ENCODE measurements at regions not wholly inside any gene's neighbourhood (a gene's known extent, or its start where the extent isn't known, plus 50 kb on each side); places are given as distances from the start of the nearest gene placed in this dataset.

DNA sequence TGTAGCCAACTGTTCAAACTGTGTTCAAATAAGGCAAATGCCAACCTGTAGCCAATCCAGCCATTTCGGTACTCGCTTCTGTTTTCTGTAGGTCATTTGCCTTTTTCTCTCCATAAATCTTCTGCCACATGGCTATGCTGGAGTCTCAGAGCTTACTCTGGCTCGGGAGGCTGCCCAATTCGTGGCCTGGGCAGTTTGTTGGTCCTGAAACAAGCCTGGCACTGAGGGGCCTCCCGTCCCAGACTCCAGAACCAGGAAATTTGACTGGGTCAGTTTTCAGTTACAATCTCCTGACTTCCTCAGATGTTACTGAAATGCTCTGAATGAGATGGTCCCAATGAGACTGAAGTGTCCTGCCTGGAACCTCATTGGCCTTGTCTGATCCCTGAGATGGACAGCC is 120.8 kb upstream of the NPAS2 start:
- FAIRE-seq: no peak
- TF ChIP-seq, protein P1, sequence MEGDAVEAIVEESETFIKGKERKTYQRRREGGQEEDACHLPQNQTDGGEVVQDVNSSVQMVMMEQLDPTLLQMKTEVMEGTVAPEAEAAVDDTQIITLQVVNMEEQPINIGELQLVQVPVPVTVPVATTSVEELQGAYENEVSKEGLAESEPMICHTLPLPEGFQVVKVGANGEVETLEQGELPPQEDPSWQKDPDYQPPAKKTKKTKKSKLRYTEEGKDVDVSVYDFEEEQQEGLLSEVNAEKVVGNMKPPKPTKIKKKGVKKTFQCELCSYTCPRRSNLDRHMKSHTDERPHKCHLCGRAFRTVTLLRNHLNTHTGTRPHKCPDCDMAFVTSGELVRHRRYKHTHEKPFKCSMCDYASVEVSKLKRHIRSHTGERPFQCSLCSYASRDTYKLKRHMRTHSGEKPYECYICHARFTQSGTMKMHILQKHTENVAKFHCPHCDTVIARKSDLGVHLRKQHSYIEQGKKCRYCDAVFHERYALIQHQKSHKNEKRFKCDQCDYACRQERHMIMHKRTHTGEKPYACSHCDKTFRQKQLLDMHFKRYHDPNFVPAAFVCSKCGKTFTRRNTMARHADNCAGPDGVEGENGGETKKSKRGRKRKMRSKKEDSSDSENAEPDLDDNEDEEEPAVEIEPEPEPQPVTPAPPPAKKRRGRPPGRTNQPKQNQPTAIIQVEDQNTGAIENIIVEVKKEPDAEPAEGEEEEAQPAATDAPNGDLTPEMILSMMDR (IDR thresholded peaks at IDR 0.05; ENCODE audit: insufficient read depth, missing control alignments): no peak
- no peak for DNase-seq (ENCODE audit: insufficient read length, low spot score)

DNA sequence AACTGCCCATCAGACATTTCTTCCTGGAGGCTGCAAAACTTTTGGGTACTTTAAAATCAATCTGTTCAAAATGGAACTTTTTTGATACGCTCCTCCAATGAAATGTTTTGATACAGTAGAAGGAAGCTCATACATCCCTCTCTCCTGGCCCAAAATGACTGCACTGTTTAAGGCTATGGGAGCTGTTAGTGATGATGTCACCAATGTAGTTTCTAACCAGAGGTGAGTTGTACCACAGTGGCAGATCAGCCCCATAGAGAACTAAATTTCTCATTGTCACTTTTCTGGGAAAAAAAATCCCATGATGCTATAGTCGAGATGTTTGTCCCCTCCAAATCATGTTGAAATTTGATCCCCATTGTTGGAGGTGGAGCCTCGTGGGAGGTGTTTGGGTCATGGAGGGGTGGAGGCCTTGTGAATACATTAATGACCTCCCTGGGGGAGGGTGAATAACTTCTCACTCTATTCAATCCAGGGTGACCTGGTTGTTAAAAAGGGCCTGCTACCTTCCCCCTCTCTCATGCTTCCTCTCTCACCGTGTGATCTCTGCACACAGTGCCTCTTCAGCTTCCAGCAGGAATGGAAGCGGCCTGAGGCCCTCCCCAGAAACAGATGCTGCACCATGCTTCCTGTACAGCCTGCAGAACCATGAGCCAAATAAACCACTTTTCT is 117.4 kb upstream of the NPAS2 start:
- FAIRE-seq (no peak), DNase-seq (ENCODE audit: insufficient read length, low spot score) (no peak)
- TF ChIP-seq, protein P1 (IDR thresholded peaks at IDR 0.05; ENCODE audit: insufficient read depth, missing control alignments): no peak

DNA sequence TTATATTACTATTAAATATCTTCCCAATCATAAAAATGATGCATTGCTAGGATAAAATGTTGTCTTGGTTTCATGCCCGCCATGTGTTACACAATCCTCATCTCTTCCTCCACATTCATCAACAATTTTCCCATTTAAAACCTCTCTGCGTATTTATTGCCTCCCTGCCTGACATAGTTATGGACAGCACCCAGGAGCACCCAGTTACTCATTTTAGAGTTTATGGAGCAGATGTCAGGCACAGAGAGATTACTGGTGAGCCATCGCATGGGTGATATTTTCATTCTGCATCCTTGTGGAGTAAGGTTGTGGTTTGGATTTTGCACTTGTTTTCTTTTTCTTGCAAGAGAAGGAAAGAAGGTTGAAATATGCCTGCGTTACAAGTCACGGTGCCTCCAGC is 116.7 kb upstream of the NPAS2 start:
- TF ChIP-seq, protein P1 (IDR thresholded peaks at IDR 0.05; ENCODE audit: insufficient read depth, missing control alignments): no peak
- DNase-seq (ENCODE audit: insufficient read length, low spot score): no peak
- FAIRE-seq: no peak

DNA sequence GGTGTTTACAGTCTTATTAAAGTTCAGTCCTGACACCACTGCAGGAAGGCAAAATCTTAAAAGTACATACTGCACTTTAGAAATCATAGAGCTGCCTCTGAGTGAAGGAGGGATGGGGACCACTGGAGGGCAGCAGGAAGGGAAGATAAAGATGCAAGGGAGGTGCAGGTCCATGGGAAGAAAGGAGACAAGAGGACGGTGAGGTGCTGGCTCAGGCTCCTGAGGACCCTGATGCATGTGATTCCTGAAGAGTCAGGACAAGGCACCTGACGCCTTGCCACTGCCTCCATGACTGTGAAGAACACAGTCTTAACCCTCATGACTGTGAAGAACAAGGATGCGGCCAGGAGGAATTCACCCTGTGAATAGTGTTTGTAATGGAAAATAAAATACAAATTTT is 116.2 kb upstream of the NPAS2 start:
- DNase-seq (ENCODE audit: insufficient read length, low spot score): no peak
- no peak for FAIRE-seq
- TF ChIP-seq, protein P1 (IDR thresholded peaks at IDR 0.05; ENCODE audit: insufficient read depth, missing control alignments): no peak

DNA sequence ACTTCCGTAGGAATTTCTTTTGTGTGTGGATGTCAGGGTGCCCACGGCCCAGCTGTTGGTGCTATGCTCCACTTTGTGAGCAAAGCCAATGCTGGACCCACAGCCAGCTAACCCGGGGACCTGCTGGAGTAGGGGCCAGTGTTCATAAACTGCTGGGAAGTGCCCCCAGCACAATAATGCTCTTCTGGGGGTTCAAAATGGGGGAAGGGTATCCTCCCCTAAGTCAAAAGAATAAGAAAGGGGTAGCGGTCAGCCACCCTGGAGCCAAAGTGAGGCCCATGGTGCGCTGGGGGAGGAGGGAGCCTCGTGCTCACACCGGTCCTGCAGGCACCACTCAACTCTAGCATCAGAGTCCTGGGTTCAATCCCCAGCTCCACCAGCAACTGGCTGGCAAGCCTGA is 115.8 kb upstream of the NPAS2 start:
- no peak for DNase-seq (ENCODE audit: insufficient read length, low spot score)
- FAIRE-seq: no peak
- TF ChIP-seq, protein P1 (IDR thresholded peaks at IDR 0.05; ENCODE audit: insufficient read depth, missing control alignments): no peak

DNA sequence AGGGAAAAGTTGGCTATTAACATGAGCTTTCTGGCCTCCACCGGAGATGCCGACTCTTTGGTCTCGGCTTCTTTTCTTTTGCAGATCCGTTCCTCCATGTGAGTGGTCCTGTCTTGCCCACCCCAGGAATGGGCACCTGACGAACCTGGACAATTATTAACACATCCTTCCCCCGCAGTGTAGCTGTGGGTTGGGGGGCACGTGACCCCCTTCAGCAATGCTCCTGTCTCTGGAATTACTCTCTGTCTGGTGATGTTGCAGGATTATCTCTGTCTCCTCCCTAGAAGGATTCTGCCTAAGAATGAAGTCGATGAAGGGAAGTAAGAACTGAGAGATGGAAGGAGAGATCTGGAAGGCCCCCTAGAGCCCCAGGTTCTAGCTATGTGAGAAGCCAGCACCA is 115.2 kb upstream of the NPAS2 start:
- TF ChIP-seq, protein P1 (IDR thresholded peaks at IDR 0.05; ENCODE audit: insufficient read depth, missing control alignments): no peak
- no peak for FAIRE-seq

DNA sequence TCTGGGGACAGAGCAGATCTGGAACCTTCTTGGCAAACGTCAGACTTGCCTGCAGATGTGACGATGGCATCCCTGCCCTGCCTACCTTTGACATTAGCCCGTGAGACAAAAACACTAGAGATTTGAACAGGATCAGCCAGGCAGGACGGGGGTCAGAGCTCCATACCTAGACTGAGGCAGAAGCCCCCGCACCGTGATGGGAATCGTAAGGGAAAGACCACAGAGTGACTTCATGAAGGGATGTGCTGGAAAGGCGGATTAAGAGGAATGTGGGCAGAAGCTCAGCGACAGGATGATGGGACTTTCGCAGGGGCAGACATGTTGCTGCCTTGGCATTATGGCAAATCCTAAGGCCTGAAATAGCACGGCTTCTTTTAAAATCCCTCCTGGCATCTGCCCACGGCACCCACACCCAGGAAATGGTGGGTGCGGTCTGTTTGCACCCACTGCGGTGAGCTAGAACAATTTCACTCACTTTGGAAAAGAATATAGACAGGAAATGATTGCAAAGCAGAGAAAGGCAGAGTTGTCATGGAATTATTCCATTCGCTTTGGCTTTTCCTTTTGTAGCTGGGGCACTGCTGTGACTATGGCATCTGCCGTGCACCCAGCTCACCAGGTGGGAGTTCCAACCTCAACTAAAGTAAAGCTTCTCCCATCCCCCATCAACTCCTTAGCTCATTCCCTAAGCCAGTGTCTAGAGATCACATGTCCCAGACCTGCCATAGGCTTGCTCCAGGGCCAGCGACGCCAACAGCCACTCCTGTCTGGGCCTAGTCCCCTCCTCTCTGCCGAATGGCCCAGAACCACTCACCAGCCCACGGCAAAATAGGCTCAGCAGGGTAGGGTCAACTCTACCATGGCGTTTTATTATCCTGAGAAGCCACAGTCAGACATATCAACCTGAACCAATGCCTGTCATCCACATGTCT is 112.7 kb upstream of the NPAS2 start:
- DNase-seq (ENCODE audit: insufficient read length, low spot score): no peak
- no peak for FAIRE-seq
- TF ChIP-seq, protein P1 (IDR thresholded peaks at IDR 0.05; ENCODE audit: insufficient read depth, missing control alignments): no peak

More for the DNA sequence above, 115.2 kb upstream of the NPAS2 start:
- no peak for DNase-seq (ENCODE audit: insufficient read length, low spot score)
